Right atrium auricular region (tissue), 2 donors: ENCODE measurements at regions not wholly inside any gene's neighbourhood (a gene's known extent, or its start where the extent isn't known, plus 50 kb on each side); places are given as distances from the start of the nearest gene placed in this dataset.
"Not testable (repeated sequence)": the region's sequence is repeated elsewhere in the genome, so short reads cannot be mapped to it uniquely, and the experiment has no call there.

Experiments
- DNase-seq: peaks from one replicate; pipeline ENCODE4 v3.0.0-alpha.2; 2019; ENCODE audit warnings: low spot score
- H3K27ac ChIP-seq, 2 donors: fragments of 200-600 bp; sonication (generic); 1 replicate in 1 of 2; 2 replicates in 1 of 2; pipeline ENCODE4 v1.5.1; 2016 to 2019
- H3K27me3 ChIP-seq, 2 donors: fragments of 200-600 bp; sonication (generic); one replicate each; pipeline versions ENCODE4 v1.5.1 to v1.6.0; 2017 to 2019
- H3K36me3 ChIP-seq: fragments of 200-600 bp; sonication (generic); one replicate; pipeline ENCODE4 v1.5.1; 2016
- H3K4me1 ChIP-seq, 2 donors: fragments of 200-600 bp; sonication (generic); one replicate each; pipeline versions ENCODE4 v1.5.1 to v1.6.0; 2017 to 2019
- H3K4me3 ChIP-seq, 2 donors: fragments of 200-600 bp; sonication (generic); 1 replicate in 1 of 2; 2 replicates in 1 of 2; pipeline ENCODE4 v1.5.1; 2017 to 2019; ENCODE audit warnings: mild to moderate bottlenecking in 1 of 2, moderate library complexity in 1 of 2
- H3K9me3 ChIP-seq, 2 donors: fragments of 200-600 bp; sonication (generic); one replicate each; pipeline ENCODE4 v1.5.1; 2019
- TF ChIP-seq, protein P1 (sequence below), 2 donors: fragments of 200-600 bp; sonication (generic); IDR thresholded peaks; one replicate each; pipeline ENCODE4 v1.5.1; 2019; ENCODE audit warnings: antibody characterized with exemption in 2 of 2

DNA sequence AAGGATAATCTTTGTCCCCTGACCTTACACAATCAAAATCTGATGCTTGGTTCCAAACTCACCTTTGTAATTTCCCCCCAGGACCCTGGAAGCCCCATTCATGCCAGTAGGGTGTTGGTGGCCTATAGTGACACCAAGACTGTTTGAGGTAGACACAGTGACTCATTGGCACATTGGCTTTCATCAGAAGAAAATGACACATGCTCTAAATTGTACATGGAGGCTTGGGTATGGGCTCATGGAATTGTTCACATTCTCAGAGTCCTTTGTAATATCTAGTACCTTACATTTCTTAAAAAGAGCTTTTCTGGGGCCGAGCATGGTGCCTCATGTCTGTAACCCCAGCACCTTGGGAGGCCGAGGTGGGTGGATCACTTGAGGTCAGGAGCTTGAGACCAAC, 61.2 kb upstream of the LRPPRC start:
- no peaks in the 10 kb centered on the region for H3K9me3 ChIP-seq
- DNase-seq, result no peak
- TF ChIP-seq, protein P1, sequence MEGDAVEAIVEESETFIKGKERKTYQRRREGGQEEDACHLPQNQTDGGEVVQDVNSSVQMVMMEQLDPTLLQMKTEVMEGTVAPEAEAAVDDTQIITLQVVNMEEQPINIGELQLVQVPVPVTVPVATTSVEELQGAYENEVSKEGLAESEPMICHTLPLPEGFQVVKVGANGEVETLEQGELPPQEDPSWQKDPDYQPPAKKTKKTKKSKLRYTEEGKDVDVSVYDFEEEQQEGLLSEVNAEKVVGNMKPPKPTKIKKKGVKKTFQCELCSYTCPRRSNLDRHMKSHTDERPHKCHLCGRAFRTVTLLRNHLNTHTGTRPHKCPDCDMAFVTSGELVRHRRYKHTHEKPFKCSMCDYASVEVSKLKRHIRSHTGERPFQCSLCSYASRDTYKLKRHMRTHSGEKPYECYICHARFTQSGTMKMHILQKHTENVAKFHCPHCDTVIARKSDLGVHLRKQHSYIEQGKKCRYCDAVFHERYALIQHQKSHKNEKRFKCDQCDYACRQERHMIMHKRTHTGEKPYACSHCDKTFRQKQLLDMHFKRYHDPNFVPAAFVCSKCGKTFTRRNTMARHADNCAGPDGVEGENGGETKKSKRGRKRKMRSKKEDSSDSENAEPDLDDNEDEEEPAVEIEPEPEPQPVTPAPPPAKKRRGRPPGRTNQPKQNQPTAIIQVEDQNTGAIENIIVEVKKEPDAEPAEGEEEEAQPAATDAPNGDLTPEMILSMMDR (IDR thresholded peaks at IDR 0.05), result no peak
- no peak overlapping the region for H3K27ac ChIP-seq
- H3K4me3 ChIP-seq, result no peak overlapping the region
- H3K36me3 ChIP-seq, result no peaks in the 10 kb centered on the region
- H3K27me3 ChIP-seq, result no peaks in the 10 kb centered on the region
- no peaks in the 10 kb centered on the region for H3K4me1 ChIP-seq

DNA sequence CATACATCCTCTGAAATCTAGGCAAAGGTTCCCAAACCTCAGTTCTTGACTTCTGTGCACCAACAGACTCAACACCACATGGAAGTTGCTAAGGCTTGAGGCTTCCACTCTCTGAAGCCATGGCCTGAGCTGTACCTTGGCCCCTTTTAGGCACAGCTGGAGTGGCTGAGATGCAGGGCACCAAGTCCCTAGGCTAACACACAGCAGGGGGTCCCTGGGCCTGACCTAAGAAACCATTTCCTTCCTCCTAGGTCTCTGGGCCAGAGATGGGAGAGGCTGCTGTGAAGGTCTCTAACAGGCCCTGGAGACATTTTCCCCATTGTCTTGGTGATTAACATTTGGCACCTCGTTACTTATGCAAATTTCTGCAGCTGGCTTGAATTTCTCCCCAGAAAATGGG, 64.5 kb upstream of the LRPPRC start:
- DNase-seq, H3K27me3 ChIP-seq, H3K9me3 ChIP-seq, H3K27ac ChIP-seq, H3K36me3 ChIP-seq, H3K4me1 ChIP-seq, H3K4me3 ChIP-seq: not testable (repeated sequence)

DNA sequence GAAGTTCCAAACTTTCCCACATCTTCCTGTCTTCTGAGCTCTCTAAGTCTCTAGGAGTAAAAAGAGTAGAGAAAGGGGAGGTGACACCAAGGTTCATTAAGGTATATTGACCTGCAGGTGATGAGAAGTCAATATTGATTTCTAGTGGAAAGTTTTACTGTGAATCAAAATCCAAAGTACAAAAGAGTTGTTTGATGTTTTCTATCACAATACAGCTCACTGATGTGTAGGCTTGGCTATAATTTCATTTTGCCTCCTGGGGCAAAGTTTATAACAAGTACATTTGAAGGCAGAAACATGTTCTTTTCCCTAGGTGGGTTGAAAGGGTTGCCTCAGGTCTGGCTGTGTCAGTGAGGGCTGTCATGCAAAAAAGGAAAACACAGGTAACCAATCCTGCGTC, 65.2 kb upstream of the LRPPRC start:
- no peaks in the 10 kb centered on the region for H3K4me1 ChIP-seq
- TF ChIP-seq, protein P1 (IDR thresholded peaks at IDR 0.05), result no peak
- H3K9me3 ChIP-seq, result no peaks in the 10 kb centered on the region
- H3K4me3 ChIP-seq, result no peak overlapping the region
- no peaks in the 10 kb centered on the region for H3K27me3 ChIP-seq
- DNase-seq, result no peak
- no peaks in the 10 kb centered on the region for H3K36me3 ChIP-seq
- no peak overlapping the region for H3K27ac ChIP-seq

DNA sequence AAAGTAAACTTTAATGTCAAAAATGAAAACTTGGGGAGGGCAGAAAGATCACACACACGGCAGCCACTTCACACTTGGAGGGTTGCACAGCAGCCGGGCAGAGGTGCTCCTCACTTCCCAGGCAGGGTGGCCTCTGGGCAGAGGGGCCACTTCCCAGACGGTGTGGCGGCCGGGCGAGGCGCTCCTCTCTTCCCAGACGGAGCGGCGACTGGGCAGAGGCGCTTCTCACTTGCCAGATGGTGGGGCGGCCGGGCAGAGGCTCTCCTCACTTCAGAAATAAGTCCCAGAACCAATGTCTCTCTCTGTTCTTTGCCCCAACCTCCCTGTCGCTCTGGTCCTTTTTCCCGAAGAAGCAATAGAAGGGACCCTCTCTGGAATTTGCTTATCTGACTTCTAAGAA, 65.7 kb upstream of the LRPPRC start:
- Histone ChIP-seq H3K9me3 (no peaks in the 10 kb centered on the region), H3K4me1 (no peaks in the 10 kb centered on the region), H3K27ac (no peak overlapping the region), H3K27me3 (no peaks in the 10 kb centered on the region), H3K36me3 (no peaks in the 10 kb centered on the region), H3K4me3 (no peak overlapping the region)
- TF ChIP-seq, protein P1 (IDR thresholded peaks at IDR 0.05), result no peak
- DNase-seq, result no peak

DNA sequence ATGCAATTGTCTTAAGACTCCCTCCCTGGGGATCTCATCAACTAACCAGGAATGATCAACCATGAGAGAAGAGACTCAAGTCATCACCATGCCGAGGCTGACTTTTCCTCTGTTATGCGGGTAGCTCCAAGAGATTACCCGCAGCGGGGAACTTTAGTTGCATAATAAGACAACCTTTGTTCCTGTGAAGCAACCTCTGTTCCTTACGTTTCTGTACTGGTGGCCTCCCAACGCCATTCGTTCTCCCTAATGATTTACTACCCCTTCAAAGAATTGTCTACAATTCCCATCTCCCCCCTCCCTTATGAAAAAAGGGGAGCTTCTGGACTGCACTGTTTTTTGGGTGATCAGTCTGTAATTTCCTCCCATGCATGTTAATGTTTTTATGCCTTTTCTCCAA, 66.1 kb upstream of the LRPPRC start:
- H3K36me3 ChIP-seq, result no peaks in the 10 kb centered on the region
- no peaks in the 10 kb centered on the region for H3K9me3 ChIP-seq
- H3K27ac ChIP-seq, result no peak overlapping the region
- TF ChIP-seq, protein P1 (IDR thresholded peaks at IDR 0.05), result no peak
- no peaks in the 10 kb centered on the region for H3K27me3 ChIP-seq
- H3K4me3 ChIP-seq, result no peak overlapping the region
- DNase-seq, result no peak
- no peaks in the 10 kb centered on the region for H3K4me1 ChIP-seq

DNA sequence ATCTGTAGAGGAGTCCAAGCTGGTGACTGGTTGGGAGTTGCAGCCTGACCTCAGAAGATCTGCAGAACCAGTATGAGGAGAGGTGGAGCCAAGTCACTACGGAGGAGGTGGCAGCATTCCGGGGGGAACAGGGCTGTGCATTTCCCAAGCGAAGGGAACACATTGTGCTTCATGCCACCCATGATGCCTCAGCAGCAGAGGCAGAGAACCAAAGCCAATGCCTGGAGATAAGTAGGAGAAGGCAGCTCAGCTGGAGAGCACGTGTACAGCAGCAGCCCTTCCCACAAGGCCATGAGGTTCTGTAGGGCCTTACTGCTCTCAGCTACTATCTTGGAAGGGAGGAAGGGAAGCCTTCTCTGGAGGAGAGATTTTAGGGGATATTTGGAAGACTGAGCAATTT, 67.2 kb upstream of the LRPPRC start:
- Histone ChIP-seq H3K9me3 (no peaks in the 10 kb centered on the region), H3K27ac (no peak overlapping the region), H3K4me1 (no peaks in the 10 kb centered on the region), H3K4me3 (no peak overlapping the region), H3K36me3 (no peaks in the 10 kb centered on the region), H3K27me3 (no peaks in the 10 kb centered on the region)
- TF ChIP-seq, protein P1 (IDR thresholded peaks at IDR 0.05), result no peak
- DNase-seq, result no peak

DNA sequence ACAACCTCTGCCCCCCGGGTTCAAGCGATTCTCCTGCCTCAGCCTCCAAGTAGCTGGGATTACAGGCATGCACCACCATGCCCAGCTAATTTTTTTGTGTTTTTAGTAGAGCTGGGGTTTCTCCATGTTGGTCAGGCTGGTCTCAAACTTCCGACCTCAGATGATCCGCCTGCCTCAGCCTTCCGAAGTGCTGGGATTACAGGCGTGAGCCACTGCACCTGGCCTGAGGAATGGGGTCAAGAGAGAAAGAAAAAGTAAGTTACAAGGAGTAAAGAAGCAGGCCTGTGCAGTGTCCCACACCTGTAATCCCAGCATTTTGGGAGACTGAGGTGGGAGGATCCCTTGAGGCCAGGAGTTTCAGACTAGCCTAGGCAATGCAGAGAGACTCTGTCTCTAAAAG, 68.5 kb upstream of the LRPPRC start:
- not testable (repeated sequence) for H3K4me1 ChIP-seq, DNase-seq, H3K36me3 ChIP-seq, H3K27me3 ChIP-seq, H3K4me3 ChIP-seq, H3K9me3 ChIP-seq, H3K27ac ChIP-seq

DNA sequence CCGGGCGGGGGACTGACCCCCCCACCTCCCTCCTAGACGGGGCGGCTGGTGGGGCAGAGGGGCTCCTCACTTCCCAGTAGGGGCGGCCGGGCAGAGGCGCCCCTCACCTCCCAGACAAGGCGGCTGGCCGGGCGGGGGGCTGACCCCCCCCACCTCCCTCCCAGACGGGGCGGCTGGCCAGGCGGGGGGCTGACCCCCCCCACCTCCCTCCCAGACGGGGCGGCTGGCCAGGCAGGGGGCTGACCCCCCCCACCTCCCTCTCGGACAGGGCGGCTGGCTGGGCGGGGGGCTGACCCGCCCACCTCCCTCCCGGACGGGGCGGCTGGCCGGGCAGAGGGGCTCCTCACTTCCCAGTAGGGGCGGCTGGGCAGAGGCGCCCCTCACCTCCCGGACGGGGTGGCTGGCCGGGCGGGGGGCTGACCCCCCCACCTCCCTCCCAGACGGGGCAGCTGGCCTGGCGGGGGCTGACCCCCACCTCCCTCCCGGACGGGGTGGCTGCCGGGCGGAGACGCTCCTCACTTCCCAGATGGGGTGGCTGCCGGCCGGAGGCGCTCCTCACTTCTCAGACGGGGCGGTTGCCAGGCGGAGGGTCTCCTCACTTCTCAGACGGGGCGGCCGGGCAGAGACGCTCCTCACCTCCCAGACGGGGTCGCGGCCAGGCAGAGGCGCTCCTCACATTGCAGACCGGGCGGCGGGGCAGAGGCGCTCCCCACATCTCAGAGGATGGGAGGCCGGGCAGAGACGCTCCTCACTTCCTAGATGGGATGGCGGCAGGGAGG, 71.4 kb upstream of the LRPPRC start:
- not testable (repeated sequence) for H3K27me3 ChIP-seq, H3K4me3 ChIP-seq, H3K27ac ChIP-seq, H3K9me3 ChIP-seq, H3K36me3 ChIP-seq, DNase-seq, H3K4me1 ChIP-seq

DNA sequence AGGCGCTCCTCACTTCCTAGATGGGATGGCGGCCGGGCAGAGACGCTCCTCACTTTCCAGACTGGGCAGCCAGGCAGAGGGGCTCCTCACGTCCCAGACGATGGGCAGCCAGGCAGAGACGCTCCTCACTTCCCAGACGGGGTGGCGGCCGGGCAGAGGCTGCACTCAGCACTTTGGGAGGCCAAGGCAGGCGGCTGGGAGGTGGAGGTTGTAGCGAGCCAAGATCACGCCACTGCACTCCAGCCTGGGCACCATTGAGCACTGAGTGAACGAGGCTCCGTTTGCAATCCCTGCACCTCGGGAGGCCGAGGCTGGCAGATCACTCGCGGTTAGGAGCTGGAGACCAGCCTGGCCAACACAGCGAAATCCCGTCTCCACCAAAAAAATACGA, 72.0 kb upstream of the LRPPRC start:
- H3K4me1 ChIP-seq, H3K9me3 ChIP-seq, H3K27ac ChIP-seq, DNase-seq, H3K4me3 ChIP-seq, H3K27me3 ChIP-seq, H3K36me3 ChIP-seq: not testable (repeated sequence)
